ENCODE measurements at regions not wholly inside any gene's neighbourhood (a gene's known extent, or its start where the extent isn't known, plus 50 kb on each side); places are given as distances from the start of the nearest gene placed in this dataset.

GRCh38 chr16:64507240-64508024 lies 614.4 kb downstream of the CDH11 start:
- Histone ChIP-seq H4K91ac (ENCODE audit: low read depth, low read length, poor library complexity) (no peak overlapping the region), H4K8ac (ENCODE audit: low read depth, low read length) (no peak overlapping the region), H2BK120ac (ENCODE audit: low read depth, low read length) (no peak overlapping the region), H3K23ac (ENCODE audit: low read depth, low read length, poor library complexity) (no peak overlapping the region), H3K27me3 (ENCODE audit: control insufficient read depth in 3 of 3, insufficient read depth in 3 of 3, low read depth in 1 of 3, low read length in 3 of 3) (no peaks in the 10 kb centered on the region), H3K79me1 (ENCODE audit: low read depth, low read length) (no peaks in the 10 kb centered on the region), H2BK12ac (ENCODE audit: low read length) (no peak overlapping the region), H3K4me1 (ENCODE audit: control insufficient read depth in 2 of 2, insufficient read depth in 1 of 2, low read depth in 1 of 2, low read length in 2 of 2) (no peaks in the 10 kb centered on the region), H2BK15ac (ENCODE audit: low read length) (no peak overlapping the region), H3K18ac (ENCODE audit: low read length) (no peak overlapping the region), H3K27ac (replicated peaks; ENCODE audit: low read length) (no peak overlapping the region), H2AK5ac (ENCODE audit: low read depth, low read length) (no peak overlapping the region), H3K4ac (ENCODE audit: low read length) (no peak overlapping the region), H3K4me3 (ENCODE audit: low read length in 2 of 2) (no peak overlapping the region), H3K9ac (ENCODE audit: low read depth, low read length, poor library complexity) (no peak overlapping the region), H3K14ac (ENCODE audit: low read length) (no peak overlapping the region), H2BK5ac (ENCODE audit: low read length) (no peak overlapping the region), H3K4me2 (ENCODE audit: insufficient read depth, low read length, poor library complexity, severe bottlenecking) (no peak overlapping the region), H2AFZ (ENCODE audit: low read length) (no peak overlapping the region), H3K9me3 (replicated peaks in 1 of 2; ENCODE audit: control insufficient read depth in 2 of 2, insufficient read depth in 1 of 2, low read depth in 1 of 2, low read length in 2 of 2) (no peaks in the 10 kb centered on the region), H3K36me3 (replicated peaks in 1 of 2; ENCODE audit: control insufficient read depth in 2 of 2, insufficient read depth in 2 of 2, low read length in 2 of 2) (no peaks in the 10 kb centered on the region)
- no CpG with 5 or more reads among the region's 2 CpGs for WGBS, 2 donors (ENCODE audit: extremely low coverage in 2 of 2, insufficient read length in 2 of 2, insufficient replicate concordance in 1 of 2)
- no peak for DNase-seq (ENCODE audit: low spot score)

- no peaks in the 10 kb centered on the region for H3K9me3 ChIP-seq (replicated peaks in 1 of 2; ENCODE audit: control insufficient read depth in 2 of 2, insufficient read depth in 1 of 2, low read depth in 1 of 2, low read length in 2 of 2)
- no peak overlapping the region for H3K9ac ChIP-seq (ENCODE audit: low read depth, low read length, poor library complexity)
- no peak overlapping the region for H3K4me3 ChIP-seq (ENCODE audit: low read length in 2 of 2)
- H4K8ac ChIP-seq (ENCODE audit: low read depth, low read length), result no peak overlapping the region
- H3K23ac ChIP-seq (ENCODE audit: low read depth, low read length, poor library complexity), result no peak overlapping the region
- no peak overlapping the region for H2BK5ac ChIP-seq (ENCODE audit: low read length)
- H2BK12ac ChIP-seq (ENCODE audit: low read length), result no peak overlapping the region
- no peak overlapping the region for H2AFZ ChIP-seq (ENCODE audit: low read length)
- H2BK15ac ChIP-seq (ENCODE audit: low read length), result no peak overlapping the region
- no peaks in the 10 kb centered on the region for H3K27me3 ChIP-seq (ENCODE audit: control insufficient read depth in 3 of 3, insufficient read depth in 3 of 3, low read depth in 1 of 3, low read length in 3 of 3)
- no peak overlapping the region for H2BK120ac ChIP-seq (ENCODE audit: low read depth, low read length)
- H3K4me2 ChIP-seq (ENCODE audit: insufficient read depth, low read length, poor library complexity, severe bottlenecking), result no peak overlapping the region
- H3K4me1 ChIP-seq (ENCODE audit: control insufficient read depth in 2 of 2, insufficient read depth in 1 of 2, low read depth in 1 of 2, low read length in 2 of 2), result no peaks in the 10 kb centered on the region
- H3K14ac ChIP-seq (ENCODE audit: low read length), result no peak overlapping the region
- no peaks in the 10 kb centered on the region for H3K36me3 ChIP-seq (replicated peaks in 1 of 2; ENCODE audit: control insufficient read depth in 2 of 2, insufficient read depth in 2 of 2, low read length in 2 of 2)
- no CpG with 5 or more reads among the region's 1 CpG for WGBS, 2 donors (ENCODE audit: extremely low coverage in 2 of 2, insufficient read length in 2 of 2, insufficient replicate concordance in 1 of 2)
- H3K18ac ChIP-seq (ENCODE audit: low read length), result no peak overlapping the region
- H4K91ac ChIP-seq (ENCODE audit: low read depth, low read length, poor library complexity), result no peak overlapping the region
- no peak overlapping the region for H3K4ac ChIP-seq (ENCODE audit: low read length)
- no peak overlapping the region for H2AK5ac ChIP-seq (ENCODE audit: low read depth, low read length)
- no peak for DNase-seq (ENCODE audit: low spot score)
- no peaks in the 10 kb centered on the region for H3K79me1 ChIP-seq (ENCODE audit: low read depth, low read length)
- H3K27ac ChIP-seq (replicated peaks; ENCODE audit: low read length), result no peak overlapping the region
Observed at GRCh38 chr16:64499211-64499610, 622.7 kb downstream of the CDH11 start.

GRCh38 chr16:64498363-64498762 lies 623.5 kb downstream of the CDH11 start:
- Histone ChIP-seq H3K4me3 (ENCODE audit: low read length in 2 of 2) (no peak overlapping the region), H3K9me3 (replicated peaks in 1 of 2; ENCODE audit: control insufficient read depth in 2 of 2, insufficient read depth in 1 of 2, low read depth in 1 of 2, low read length in 2 of 2) (no peaks in the 10 kb centered on the region), H2BK12ac (ENCODE audit: low read length) (no peak overlapping the region), H2BK15ac (ENCODE audit: low read length) (no peak overlapping the region), H3K36me3 (replicated peaks in 1 of 2; ENCODE audit: control insufficient read depth in 2 of 2, insufficient read depth in 2 of 2, low read length in 2 of 2) (no peaks in the 10 kb centered on the region), H3K9ac (ENCODE audit: low read depth, low read length, poor library complexity) (no peak overlapping the region), H3K27ac (replicated peaks; ENCODE audit: low read length) (no peak overlapping the region), H3K18ac (ENCODE audit: low read length) (no peak overlapping the region), H3K27me3 (ENCODE audit: control insufficient read depth in 3 of 3, insufficient read depth in 3 of 3, low read depth in 1 of 3, low read length in 3 of 3) (no peaks in the 10 kb centered on the region), H4K8ac (ENCODE audit: low read depth, low read length) (no peak overlapping the region), H3K4me2 (ENCODE audit: insufficient read depth, low read length, poor library complexity, severe bottlenecking) (no peak overlapping the region), H2AK5ac (ENCODE audit: low read depth, low read length) (no peak overlapping the region), H3K79me1 (ENCODE audit: low read depth, low read length) (no peaks in the 10 kb centered on the region), H2BK120ac (ENCODE audit: low read depth, low read length) (no peak overlapping the region), H3K14ac (ENCODE audit: low read length) (no peak overlapping the region), H4K91ac (ENCODE audit: low read depth, low read length, poor library complexity) (no peak overlapping the region), H3K4ac (ENCODE audit: low read length) (no peak overlapping the region), H2AFZ (ENCODE audit: low read length) (no peak overlapping the region), H3K4me1 (ENCODE audit: control insufficient read depth in 2 of 2, insufficient read depth in 1 of 2, low read depth in 1 of 2, low read length in 2 of 2) (no peaks in the 10 kb centered on the region), H3K23ac (ENCODE audit: low read depth, low read length, poor library complexity) (no peak overlapping the region), H2BK5ac (ENCODE audit: low read length) (no peak overlapping the region)
- DNase-seq (ENCODE audit: low spot score), result no peak
- WGBS, 2 donors (ENCODE audit: extremely low coverage in 2 of 2, insufficient read length in 2 of 2, insufficient replicate concordance in 1 of 2), result no CpG with 5 or more reads among the region's 2 CpGs

GRCh38 chr16:64493709-64494108 lies 628.2 kb downstream of the CDH11 start:
- H3K18ac ChIP-seq (ENCODE audit: low read length), result no peak overlapping the region
- H3K27me3 ChIP-seq (ENCODE audit: control insufficient read depth in 3 of 3, insufficient read depth in 3 of 3, low read depth in 1 of 3, low read length in 3 of 3), result no peaks in the 10 kb centered on the region
- no peak overlapping the region for H2BK12ac ChIP-seq (ENCODE audit: low read length)
- no peak overlapping the region for H2BK5ac ChIP-seq (ENCODE audit: low read length)
- H3K4me2 ChIP-seq (ENCODE audit: insufficient read depth, low read length, poor library complexity, severe bottlenecking), result no peak overlapping the region
- H3K9ac ChIP-seq (ENCODE audit: low read depth, low read length, poor library complexity), result no peak overlapping the region
- no peak overlapping the region for H2BK15ac ChIP-seq (ENCODE audit: low read length)
- no peak overlapping the region for H3K4me3 ChIP-seq (ENCODE audit: low read length in 2 of 2)
- no peak overlapping the region for H3K27ac ChIP-seq (replicated peaks; ENCODE audit: low read length)
- DNase-seq (ENCODE audit: low spot score), result no peak
- no peaks in the 10 kb centered on the region for H3K79me1 ChIP-seq (ENCODE audit: low read depth, low read length)
- H3K4me1 ChIP-seq (ENCODE audit: control insufficient read depth in 2 of 2, insufficient read depth in 1 of 2, low read depth in 1 of 2, low read length in 2 of 2), result no peaks in the 10 kb centered on the region
- H2AK5ac ChIP-seq (ENCODE audit: low read depth, low read length), result no peak overlapping the region
- H3K23ac ChIP-seq (ENCODE audit: low read depth, low read length, poor library complexity), result no peak overlapping the region
- peak overlapping the region; percentile 24 for H2AFZ ChIP-seq (ENCODE audit: low read length)
- no peak overlapping the region for H3K4ac ChIP-seq (ENCODE audit: low read length)
- H2BK120ac ChIP-seq (ENCODE audit: low read depth, low read length), result no peak overlapping the region
- H3K36me3 ChIP-seq (replicated peaks in 1 of 2; ENCODE audit: control insufficient read depth in 2 of 2, insufficient read depth in 2 of 2, low read length in 2 of 2), result no peaks in the 10 kb centered on the region
- no peak overlapping the region for H4K91ac ChIP-seq (ENCODE audit: low read depth, low read length, poor library complexity)
- no peak overlapping the region for H3K14ac ChIP-seq (ENCODE audit: low read length)
- no peaks in the 10 kb centered on the region for H3K9me3 ChIP-seq (replicated peaks in 1 of 2; ENCODE audit: control insufficient read depth in 2 of 2, insufficient read depth in 1 of 2, low read depth in 1 of 2, low read length in 2 of 2)
- no CpG with 5 or more reads among the region's 2 CpGs for WGBS, 2 donors (ENCODE audit: extremely low coverage in 2 of 2, insufficient read length in 2 of 2, insufficient replicate concordance in 1 of 2)
- no peak overlapping the region for H4K8ac ChIP-seq (ENCODE audit: low read depth, low read length)
